IPS-15b (cell line): ENCODE measurements at regions not wholly inside any gene's neighbourhood (a gene's known extent, or its start where the extent isn't known, plus 50 kb on each side); places are given as distances from the start of the nearest gene placed in this dataset.
"Not testable (repeated sequence)": the region's sequence is repeated elsewhere in the genome, so short reads cannot be mapped to it uniquely, and the experiment has no call there.

Experiments
- H3K27me3 ChIP-seq: one replicate; pipeline ENCODE4 v1.6.1; 2013; ENCODE audit warnings: low read length; ENCODE audit not compliant: control insufficient read depth, insufficient read depth
- H3K36me3 ChIP-seq: one replicate; pipeline ENCODE4 v1.6.1; 2013; ENCODE audit warnings: low read length; ENCODE audit not compliant: control insufficient read depth, insufficient read depth
- H3K4me1 ChIP-seq: one replicate; pipeline ENCODE4 v1.6.1; 2013; ENCODE audit warnings: mild to moderate bottlenecking, low read length; ENCODE audit not compliant: control insufficient read depth, insufficient read depth
- H3K4me3 ChIP-seq: one replicate; pipeline ENCODE4 v1.5.1; 2013; ENCODE audit warnings: low read depth, low read length
- H3K9ac ChIP-seq: one replicate; pipeline ENCODE4 v1.6.1; 2013; ENCODE audit warnings: low read depth, mild to moderate bottlenecking, low read length
- H3K9me3 ChIP-seq: one replicate; pipeline ENCODE4 v1.6.1; 2013; ENCODE audit warnings: mild to moderate bottlenecking, low read length; ENCODE audit not compliant: control insufficient read depth, insufficient read depth

- H3K27me3 ChIP-seq, H3K36me3 ChIP-seq, H3K9me3 ChIP-seq, H3K9ac ChIP-seq, H3K4me1 ChIP-seq, H3K4me3 ChIP-seq: not testable (repeated sequence)
Observed at GRCh38 chr9:63703670-63704069, 1581.3 kb downstream of the FOXD4L5 start.

- H3K9me3 ChIP-seq, H3K9ac ChIP-seq, H3K4me1 ChIP-seq, H3K36me3 ChIP-seq, H3K4me3 ChIP-seq, H3K27me3 ChIP-seq: not testable (repeated sequence)
Observed at GRCh38 chr9:63703138-63703665, 1581.8 kb downstream of the FOXD4L5 start.
